AG08395 (cell line): ENCODE measurements at regions not wholly inside any gene's neighbourhood (a gene's known extent, or its start where the extent isn't known, plus 50 kb on each side); places are given as distances from the start of the nearest gene placed in this dataset.

Experiments used
- DNase-seq: peaks from one replicate; pipeline ENCODE4 v3.0.0; 2012; ENCODE audit warnings: mixed read lengths, low spot score

GRCh38 chr16:85309656-85310587 is 197.7 kb upstream of the CIBAR2 start:
- DNase-seq, result no peak

- no peak for DNase-seq
Measured at GRCh38 chr16:85310868-85311585, 198.8 kb upstream of the CIBAR2 start.

DNA sequence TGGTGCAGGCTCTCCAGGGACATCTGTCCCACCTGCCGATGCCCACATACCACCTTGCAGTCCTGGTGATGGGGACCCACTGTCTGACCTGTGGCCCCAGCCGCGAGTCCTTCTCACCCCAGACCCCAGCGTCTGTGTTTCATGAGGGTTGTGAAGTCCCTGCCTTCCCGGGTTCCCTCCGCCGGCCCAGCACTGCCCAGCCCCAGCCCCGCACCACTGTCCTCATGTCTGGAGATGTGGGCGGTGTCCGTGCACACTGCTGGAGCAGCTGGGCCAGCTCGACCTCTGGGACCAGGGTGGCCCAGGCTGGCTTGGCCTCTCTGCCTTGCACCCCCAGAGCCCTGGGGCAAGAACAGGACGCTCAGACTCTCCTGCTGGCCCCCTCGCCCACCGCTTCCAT is 199.5 kb upstream of the CIBAR2 start:
- DNase-seq, result no peak

GRCh38 chr16:85312174-85312573 is 199.9 kb upstream of the CIBAR2 start:
- DNase-seq, result no peak

GRCh38 chr16:85312642-85313525 is 200.6 kb upstream of the CIBAR2 start:
- DNase-seq, result no peak

DNA sequence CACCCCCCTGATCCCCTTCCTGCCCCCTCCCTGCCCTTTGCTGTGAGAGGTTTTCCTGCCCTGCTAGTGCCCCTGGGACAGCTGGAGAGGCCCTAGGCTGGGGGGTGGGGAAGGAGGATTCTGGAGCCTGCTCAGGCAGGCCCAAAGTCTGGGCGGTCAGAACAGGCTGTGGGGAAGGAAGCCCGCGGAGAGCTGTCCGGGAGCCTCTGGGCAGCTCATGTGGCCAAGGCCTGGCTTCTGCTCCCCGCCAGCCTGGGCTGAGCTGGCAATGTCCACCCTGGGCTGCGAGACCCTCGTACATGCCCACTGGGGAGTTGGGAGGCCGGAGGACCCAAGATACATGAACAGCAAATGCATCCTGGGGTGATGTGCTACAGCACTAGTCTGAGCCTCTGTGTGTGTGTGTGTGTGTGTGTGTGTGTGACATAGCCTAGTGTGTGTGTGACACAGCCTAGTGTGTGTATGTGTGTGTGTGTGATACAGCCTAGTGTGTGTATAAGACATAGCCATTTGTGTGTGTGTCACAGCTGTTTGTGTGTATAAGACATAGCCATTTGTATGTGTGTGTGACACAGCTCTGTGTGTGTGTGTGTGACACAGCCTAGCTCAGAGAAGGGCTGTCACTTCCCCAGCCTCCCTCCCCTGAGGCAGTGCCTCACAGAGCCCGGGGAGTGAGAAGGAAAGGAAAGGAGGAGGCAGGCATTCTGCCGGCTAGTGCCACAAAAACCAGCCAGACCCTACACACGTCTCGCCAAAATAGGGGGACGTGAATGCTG is 201.4 kb upstream of the CIBAR2 start:
- peak; percentile 48 for DNase-seq

GRCh38 chr16:85314512-85314971 is 202.3 kb upstream of the CIBAR2 start:
- DNase-seq, result no peak

GRCh38 chr16:85315866-85316265 is 203.6 kb upstream of the CIBAR2 start:
- no peak for DNase-seq

GRCh38 chr16:85316321-85316919 is 204.1 kb upstream of the CIBAR2 start:
- DNase-seq, result peak; percentile 74

- DNase-seq, result no peak
Measured at GRCh38 chr16:85316944-85317343, 204.7 kb upstream of the CIBAR2 start.

DNA sequence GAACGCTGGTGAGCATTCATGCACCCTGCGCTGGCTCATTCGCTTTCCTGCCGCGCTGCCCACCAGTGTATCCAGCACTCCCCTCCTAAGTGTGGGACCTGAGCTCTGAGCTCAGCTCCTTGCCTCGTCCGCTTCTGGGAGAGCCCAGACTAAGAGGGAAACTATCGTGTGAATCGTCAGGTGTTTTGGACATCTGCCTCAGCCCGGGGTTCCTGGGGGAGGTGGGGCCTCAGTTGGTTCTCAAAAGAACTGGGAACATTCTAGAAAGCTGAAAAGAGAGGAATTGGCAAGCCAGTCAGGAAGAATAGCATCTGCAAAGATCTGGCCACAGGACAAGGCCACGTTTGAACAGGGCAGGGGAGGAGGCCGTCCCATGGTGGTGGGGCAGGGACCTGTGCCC is 205.4 kb upstream of the CIBAR2 start:
- DNase-seq, result no peak

GRCh38 chr16:85319208-85319983 is 207.1 kb upstream of the CIBAR2 start:
- DNase-seq, result no peak

GRCh38 chr16:85319984-85320440 is 207.7 kb upstream of the CIBAR2 start:
- DNase-seq, result no peak

- no peak for DNase-seq
Measured at GRCh38 chr16:85320677-85321385, 208.6 kb upstream of the CIBAR2 start.

DNA sequence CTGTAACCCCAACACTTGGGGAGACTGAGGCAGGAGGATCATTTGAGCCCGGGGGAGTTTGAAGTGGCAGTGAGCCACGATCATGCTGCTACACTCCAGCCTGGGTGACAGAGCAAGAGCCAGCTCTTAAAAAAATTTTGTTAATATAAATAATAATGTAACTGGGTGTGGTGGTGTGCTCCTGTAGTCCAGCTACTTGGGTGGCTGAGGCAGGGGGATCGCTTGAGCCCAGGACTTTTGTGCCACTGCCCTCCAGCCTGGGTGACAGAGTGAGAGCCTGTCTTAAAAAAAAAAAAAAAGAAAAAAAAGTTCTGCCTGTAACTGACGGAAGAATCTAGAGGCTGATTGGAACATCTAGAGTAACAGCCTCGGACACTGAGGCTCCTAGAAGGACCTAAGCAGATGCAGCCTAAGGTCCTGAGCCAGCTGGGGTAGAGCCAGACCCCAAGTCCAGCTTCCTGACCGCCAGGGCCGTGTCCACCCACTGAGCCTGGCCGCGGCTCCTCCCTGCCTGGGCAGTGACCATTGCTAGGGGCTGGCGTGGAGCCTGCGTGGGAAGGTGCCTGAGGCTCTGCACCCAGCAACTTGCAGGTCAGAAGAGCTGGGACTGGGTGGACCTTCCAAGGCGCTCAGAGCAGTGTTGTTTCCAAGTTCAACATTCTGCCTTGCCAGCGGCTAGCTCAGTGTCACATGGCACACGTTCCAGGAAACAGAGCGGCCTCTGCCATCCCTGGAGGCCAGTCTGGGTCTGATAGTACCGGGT is 209.4 kb upstream of the CIBAR2 start:
- peak; percentile 93 for DNase-seq

DNA sequence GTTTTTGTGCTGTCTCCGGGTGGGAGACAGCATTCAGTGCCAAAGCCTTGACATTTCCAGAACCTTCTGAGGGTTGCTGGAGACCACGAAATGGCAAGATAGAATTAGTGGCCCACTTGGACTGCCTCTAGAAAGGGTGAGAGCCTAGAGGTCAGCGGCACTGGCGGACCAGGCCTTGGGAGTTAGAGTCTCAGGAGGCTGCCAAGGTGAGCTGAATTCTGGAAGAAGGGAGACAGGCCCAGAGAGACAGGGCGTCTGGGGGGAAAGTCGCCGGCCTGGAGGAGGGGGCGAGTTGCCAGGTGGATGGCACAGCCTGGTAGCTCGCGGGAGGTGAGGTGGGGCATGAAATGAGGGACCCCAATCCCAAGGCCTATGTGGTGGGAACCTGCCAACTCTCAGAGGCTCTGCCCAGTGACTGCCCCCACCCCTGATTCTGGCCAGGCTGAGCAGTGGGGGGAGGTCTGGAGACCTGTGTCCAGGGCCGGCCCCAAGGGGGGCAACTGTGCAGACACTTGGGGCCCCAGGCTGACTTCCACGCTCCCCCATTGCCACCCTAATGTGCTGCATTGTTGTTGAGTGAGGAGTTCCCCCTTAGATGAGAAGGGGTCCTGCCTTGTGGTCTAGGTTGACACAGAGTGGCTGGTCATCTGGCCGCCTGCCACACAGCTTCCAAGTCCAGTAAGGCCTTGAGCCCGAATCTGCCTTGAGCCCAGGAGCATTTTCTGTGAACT is 211.1 kb upstream of the CIBAR2 start:
- no peak for DNase-seq

- no peak for DNase-seq
Measured at GRCh38 chr16:85323961-85324253, 211.6 kb upstream of the CIBAR2 start.

- no peak for DNase-seq
Measured at GRCh38 chr16:85324488-85324887, 212.2 kb upstream of the CIBAR2 start.
